ENCODE measurements at regions not wholly inside any gene's neighbourhood (a gene's known extent, or its start where the extent isn't known, plus 50 kb on each side); places are given as distances from the start of the nearest gene placed in this dataset.

- Histone ChIP-seq H3K56ac (ENCODE audit: insufficient read length, low read depth, low read length) (no peak overlapping the region), H3K4ac (ENCODE audit: low read depth, low read length) (no peak overlapping the region), H3K27ac (ENCODE audit: insufficient read length, low read depth, low read length) (no peak overlapping the region), H3K27me3 (ENCODE audit: insufficient read depth, low read length) (no peaks in the 10 kb centered on the region), H3K79me1 (ENCODE audit: insufficient read depth, low read depth, low read length, poor library complexity, severe bottlenecking) (no peaks in the 10 kb centered on the region), H2BK20ac (ENCODE audit: low read depth, low read length, poor library complexity, severe bottlenecking) (no peak overlapping the region), H4K8ac (replicated peaks; ENCODE audit: insufficient read length, low read depth, low read length) (no peak overlapping the region), H3K4me1 (ENCODE audit: insufficient read depth, low read length) (no peaks in the 10 kb centered on the region), H2BK12ac (ENCODE audit: insufficient read length, low read depth, low read length) (no peak overlapping the region), H3K79me2 (ENCODE audit: insufficient read depth, low read length) (no peaks in the 10 kb centered on the region), H3K23ac (ENCODE audit: insufficient read length, low read depth, low read length) (no peak overlapping the region), H3K18ac (ENCODE audit: insufficient read length, low read depth, low read length) (no peak overlapping the region), H2AK5ac (ENCODE audit: insufficient read length, low read length) (no peak overlapping the region), H4K91ac (ENCODE audit: insufficient read length, low read depth, low read length) (no peak overlapping the region), H2BK120ac (ENCODE audit: low read depth, low read length, poor library complexity, severe bottlenecking) (no peak overlapping the region), H3T11ph (ENCODE audit: low read length) (no peak overlapping the region), H3K9ac (ENCODE audit: extremely low read depth, insufficient read length, low read length) (no peak overlapping the region), H4K5ac (ENCODE audit: insufficient read length, low read depth, low read length) (no peak overlapping the region), H2BK5ac (ENCODE audit: insufficient read length, low read length) (no peak overlapping the region), H4K20me1 (ENCODE audit: control insufficient read depth, insufficient read depth, insufficient read length) (no peaks in the 10 kb centered on the region), H3K9me3 (ENCODE audit: control insufficient read depth, low read depth, low read length) (no peaks in the 10 kb centered on the region), H3K4me2 (ENCODE audit: insufficient read depth, insufficient read length, low read length) (no peak overlapping the region), H3K14ac (ENCODE audit: insufficient read depth, low read length) (no peak overlapping the region; the same call in 1 of the 2 replicates), H2AFZ (ENCODE audit: low read length) (no peak overlapping the region), H2BK15ac (ENCODE audit: low read depth, low read length) (no peak overlapping the region), H3K23me2 (ENCODE audit: insufficient read length, low read depth, low read length, poor library complexity, severe bottlenecking) (no peaks in the 10 kb centered on the region)
- H3K27ac Mint-ChIP-seq, result no peak overlapping the region
- no CpG with 5 or more reads among the region's 11 CpGs for WGBS (ENCODE audit: extremely low coverage, insufficient read length, low lambda C conversion rate)
- no peak overlapping the region for H3K4me3 Mint-ChIP-seq
- no peaks in the 10 kb centered on the region for H3K9me3 Mint-ChIP-seq
- no peaks in the 10 kb centered on the region for H3K4me1 Mint-ChIP-seq
- no peaks in the 10 kb centered on the region for H3K36me3 Mint-ChIP-seq (ENCODE audit: insufficient read depth in 1 of 3, low read depth in 3 of 3)
- TF ChIP-seq CTCF (conservative IDR thresholded peaks at IDR 0.05), result no peak
- H3K27me3 Mint-ChIP-seq (ENCODE audit: low read depth), result no peaks in the 10 kb centered on the region
- DNase-seq, result no peak
Observed at GRCh38 chr6:92700411-92700810, 718.9 kb downstream of the EPHA7 start.

Data from H9 (cell line).